ENCODE measurements at regions not wholly inside any gene's neighbourhood (a gene's known extent, or its start where the extent isn't known, plus 50 kb on each side); places are given as distances from the start of the nearest gene placed in this dataset.
"Not testable (repeated sequence)": the region's sequence is repeated elsewhere in the genome, so short reads cannot be mapped to it uniquely, and the experiment has no call there.

DNA sequence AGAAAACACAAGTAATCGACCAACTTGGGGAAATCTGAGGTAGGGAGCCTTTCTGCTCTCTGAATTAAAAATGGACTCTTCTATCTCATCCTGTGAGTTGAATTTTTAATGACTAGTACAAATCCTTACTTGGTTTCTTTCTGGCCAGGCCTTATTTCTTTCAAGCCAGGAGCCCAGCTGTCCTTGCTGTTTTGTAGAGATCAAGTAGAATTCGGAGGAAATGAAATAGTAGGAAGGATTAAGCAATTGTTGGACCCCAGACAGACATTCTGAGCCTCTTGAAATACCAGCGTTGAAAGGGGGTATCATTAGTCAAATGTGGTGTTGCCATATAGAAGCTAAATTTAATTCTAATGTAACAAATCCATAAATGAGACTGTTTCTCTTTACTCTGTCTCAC, 53.7 kb upstream of the SMIM15 start:
- no peak for DNase-seq (ENCODE audit: low spot score)

DNA sequence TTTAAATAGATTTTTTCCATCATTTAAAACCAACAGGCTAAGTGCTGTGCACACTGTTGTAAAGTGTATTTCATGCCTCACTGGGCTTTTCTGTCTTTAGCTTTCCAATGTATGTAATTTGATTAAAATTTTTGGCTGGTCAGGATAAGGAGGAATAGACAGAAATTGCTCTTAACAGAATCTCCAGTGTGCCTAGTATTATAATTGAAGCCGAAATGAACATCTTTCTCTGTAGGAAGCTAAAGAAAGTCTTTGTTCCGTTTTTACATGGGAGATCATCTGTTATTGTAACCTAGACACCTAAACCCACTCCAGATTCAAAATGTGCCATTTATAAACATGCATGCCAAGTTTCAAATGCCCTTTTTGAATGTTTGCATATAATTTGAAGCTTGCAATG, 54.5 kb upstream of the SMIM15 start:
- DNase-seq (ENCODE audit: low spot score): no peak

DNA sequence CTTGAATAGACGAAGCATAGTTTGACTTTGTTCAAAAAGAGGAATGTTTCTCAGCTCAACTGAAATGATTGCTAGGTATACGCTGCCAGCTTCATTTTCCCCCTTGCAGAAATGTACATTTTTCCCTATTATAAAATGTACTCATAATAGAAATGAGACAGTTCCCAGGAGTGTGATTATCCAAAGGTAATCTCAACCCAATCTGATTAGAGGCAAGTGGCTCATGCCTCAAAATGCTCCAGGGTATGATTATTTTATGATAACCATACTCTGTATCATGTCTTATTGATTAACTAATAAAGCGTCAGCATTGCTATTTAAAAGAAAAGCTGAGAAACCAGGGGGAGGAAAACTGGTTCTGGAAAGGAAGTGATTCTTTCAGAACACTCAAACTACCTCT, 54.9 kb upstream of the SMIM15 start:
- DNase-seq (ENCODE audit: low spot score): no peak

DNA sequence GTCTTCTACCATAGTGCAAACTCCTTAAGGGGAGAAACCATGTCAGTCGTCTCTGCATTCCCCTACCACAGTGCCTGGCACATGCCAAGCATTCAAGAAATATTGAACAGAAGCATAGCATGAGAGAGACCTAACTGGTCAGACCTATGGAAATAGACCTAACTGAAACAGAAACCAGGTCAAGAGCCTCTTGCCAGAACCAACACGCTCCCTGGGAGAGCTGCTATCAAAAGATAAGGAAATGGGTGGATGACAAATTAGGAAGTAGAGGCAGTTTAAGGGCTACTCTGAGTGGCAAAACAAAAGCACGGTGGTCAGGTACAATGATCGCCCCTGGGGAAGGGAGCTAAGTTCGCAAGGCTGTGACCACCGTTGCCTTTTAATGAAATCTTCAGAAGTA, 66.0 kb upstream of the SMIM15 start:
- DNase-seq (ENCODE audit: low spot score): no peak

DNA sequence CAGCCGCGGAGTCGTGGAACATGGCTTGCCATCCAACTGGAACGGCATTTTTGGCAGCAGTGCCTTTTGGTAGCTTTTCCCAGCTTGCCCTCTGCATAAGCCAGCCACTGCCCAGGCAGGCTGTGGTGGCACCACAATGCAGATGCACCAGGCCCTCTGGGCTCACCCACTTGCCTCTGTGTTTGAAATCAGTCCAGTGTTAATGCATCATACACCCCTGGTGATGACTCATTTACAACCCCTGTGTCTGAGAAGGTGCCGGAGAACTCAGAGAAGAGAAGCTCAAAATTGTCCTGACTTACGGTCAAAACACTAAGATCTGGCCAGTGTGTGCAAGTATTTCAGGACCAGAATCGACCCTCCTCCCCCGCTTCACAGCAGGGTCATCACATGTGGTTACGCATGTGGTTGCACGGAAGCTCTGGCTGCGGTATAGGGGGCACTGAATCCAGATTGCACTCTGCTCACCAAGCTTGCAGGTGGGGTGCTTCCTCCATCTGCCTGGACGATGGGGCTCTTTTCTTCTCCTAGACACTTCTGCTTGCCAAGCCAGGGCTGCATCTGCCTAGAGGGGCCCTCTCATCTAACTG, 66.5 kb upstream of the SMIM15 start:
- no peak for DNase-seq (ENCODE audit: low spot score)

DNA sequence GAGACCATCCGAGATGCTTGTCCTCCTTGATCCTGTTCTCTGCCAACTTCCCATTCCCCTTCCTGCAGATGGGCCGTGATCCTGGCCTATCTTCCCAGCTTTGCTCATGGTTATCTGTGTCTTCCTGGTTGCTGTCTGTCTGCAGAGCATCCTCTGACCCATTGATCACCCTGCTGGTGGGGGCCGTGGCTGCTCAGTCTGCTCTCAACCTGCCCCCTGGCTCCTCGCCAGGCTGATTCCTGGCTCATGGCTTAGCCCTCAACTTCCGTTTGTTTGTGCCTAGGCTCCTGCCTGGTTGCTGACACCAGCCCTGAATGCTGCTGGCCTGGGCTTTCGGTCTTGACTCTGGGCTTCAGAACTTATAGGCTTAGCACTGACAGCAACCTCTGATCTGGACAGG, 67.1 kb upstream of the SMIM15 start:
- DNase-seq (ENCODE audit: low spot score): no peak

DNA sequence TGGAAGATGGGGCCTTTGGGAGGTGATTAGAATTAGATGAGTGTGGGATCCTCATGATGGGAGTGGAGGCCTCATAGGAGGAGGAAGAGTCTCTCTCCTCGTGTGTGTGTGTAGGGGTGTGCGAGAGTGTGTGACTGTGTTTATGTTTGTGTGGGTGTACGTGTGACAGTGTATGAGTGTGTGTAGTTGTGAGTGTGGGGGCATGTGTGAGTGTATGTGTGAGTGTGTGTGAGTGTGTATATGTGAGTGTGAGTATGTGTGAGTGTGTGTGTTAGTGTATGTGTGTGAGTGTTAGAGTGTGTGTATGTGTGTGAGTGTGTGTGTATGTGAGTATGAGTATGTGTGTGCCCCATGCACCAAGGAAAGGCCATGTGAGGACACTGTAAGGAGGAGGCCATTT, 68.2 kb upstream of the SMIM15 start:
- no peak for DNase-seq (ENCODE audit: low spot score)

DNA sequence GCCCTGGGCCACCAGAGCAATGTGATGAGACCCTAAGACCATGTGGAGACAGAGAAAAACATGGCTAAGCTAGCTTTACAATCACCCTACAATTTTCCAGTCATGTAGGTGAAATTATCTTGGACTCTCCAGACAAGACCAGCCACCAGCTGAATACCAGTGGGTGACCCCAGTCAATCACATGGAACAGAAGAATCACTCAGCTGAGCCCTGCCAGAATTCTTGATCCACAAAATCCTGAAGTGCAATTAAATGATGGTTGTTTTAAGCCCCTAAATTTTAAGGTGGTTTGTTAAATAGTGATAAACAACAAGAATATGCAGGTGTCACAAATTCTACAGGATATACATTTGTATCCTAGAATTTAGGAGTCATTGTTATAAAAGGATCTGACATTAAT, 69.5 kb upstream of the SMIM15 start:
- DNase-seq (ENCODE audit: low spot score): no peak

DNA sequence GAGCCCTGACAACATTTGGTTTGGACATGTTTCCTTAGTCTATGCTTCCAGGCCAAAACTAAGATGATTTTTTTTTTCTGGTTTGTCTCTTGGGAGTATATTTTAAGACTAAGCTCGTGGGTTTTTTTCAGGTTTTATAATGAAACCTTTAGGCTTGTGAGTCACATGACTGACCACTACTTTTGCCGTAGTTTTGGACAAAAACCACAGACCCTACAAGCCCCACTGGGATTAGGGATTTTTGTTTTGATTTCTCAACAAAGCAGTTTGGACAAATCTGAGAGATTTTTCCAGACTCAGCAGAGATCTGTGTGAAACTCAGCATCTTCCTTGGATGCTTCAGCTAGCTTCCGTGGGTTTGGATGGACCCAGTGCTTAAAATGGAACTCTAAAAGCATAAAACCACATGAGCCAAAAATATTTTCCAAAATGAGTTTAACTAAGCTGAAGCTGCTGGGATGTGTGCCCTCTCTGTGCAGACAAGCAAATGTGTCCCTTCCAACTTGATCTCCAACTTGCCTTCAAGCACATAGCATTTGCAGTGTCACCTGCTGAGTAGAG, 70.3 kb upstream of the SMIM15 start:
- DNase-seq (ENCODE audit: low spot score): no peak

DNA sequence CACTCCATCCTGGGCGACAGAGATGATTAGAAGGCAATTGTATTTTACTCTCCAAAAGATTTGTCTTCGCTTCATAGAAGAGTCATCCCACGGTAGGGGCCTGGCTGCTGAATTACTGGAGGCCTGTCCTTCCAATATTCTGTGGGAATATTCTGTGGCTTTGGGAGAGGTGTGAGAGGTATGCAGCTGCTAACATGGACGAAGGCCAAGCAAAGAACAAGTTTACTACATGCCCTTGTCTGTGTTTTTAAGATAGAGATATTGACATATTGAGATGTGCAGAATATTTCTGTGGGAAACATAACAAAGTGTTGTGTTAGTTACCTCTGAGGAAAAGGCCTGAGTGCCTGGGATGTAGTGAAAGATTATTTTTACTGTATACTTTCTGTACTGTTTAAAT, 71.8 kb upstream of the SMIM15 start:
- no peak for DNase-seq (ENCODE audit: low spot score)

DNA sequence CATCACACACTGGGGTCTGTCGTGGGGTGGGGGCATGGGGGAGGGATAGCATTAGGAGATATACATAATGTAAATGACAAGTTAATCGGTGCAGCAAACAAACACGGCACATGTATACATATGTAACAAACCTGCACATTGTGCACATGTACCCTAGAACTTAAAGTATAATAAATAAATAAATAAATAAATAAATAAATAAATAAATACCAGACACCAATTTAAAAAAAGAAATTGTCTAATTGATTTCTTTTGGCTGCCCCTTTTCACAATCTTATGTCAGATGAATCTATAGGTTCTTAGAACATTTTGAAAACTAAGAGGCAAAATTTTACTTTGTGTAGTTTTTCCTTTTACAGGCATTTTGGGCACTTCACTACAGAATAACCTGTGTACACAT, 74.4 kb upstream of the SMIM15 start:
- not testable (repeated sequence) for DNase-seq (ENCODE audit: low spot score)

DNA sequence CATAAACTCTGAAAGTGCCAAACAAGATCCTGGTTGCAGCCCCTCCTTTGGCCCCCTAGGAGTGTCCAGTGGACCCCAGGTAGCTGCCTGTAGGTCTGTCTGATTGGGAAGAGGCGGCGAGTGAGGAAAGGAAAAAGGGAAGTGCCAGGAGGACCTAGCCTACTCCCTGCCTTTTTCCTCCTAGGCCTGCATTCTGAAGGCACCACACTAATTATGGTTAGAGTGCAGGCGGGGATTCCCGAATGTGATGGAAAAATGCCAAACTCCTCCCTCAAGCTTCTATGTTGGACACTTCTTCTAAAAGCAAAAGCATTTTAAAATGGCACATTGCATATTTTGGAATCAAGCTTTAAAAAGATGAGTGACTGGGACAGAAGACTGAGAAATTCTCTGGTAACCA, 83.2 kb upstream of the SMIM15 start:
- DNase-seq (ENCODE audit: low spot score): no peak

DNA sequence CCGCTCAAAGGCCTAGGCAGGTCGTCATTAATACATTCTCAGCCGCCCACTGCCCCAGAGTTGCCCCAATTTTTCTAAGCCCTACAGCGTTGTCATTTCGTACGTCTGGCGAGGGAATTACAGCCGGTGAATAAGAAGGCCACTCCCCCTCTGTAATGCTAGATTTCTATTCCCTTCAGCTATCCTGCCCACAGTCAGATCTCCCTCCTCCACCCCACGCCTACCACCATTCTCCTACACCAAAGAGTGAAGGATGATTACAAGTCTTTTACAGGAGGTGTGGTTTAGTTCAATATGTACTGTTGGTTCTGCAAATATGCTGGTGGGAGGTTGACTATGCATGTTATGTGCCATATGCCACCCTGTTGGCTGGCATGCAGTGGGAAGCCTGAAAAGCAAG, 83.7 kb upstream of the SMIM15 start:
- no peak for DNase-seq (ENCODE audit: low spot score)

DNA sequence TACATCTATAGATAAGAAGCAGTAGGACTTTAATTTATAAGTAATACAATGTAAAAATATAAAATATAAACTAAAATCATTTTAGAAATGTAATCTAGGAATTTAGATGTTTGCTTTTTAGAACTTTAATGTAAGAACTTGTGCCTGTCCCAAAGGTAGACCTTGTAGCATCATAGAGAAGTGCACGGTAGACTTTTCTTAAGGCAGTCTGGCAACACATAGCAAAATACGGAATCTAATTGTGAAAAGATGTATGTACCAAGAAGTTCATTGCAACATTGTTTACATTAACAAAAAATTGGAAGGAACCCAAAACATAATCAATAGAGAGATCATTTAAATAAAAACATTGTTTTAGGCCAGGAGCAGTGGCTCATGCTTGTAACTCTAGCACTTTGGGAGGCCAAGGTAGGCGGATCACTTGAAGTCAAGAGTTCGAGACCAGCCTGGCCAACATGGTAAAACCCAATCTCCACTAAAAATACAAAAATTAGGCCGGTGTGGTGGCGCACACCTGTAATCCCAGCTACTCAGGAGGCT, 84.6 kb upstream of the SMIM15 start:
- DNase-seq (ENCODE audit: low spot score): no peak

DNA sequence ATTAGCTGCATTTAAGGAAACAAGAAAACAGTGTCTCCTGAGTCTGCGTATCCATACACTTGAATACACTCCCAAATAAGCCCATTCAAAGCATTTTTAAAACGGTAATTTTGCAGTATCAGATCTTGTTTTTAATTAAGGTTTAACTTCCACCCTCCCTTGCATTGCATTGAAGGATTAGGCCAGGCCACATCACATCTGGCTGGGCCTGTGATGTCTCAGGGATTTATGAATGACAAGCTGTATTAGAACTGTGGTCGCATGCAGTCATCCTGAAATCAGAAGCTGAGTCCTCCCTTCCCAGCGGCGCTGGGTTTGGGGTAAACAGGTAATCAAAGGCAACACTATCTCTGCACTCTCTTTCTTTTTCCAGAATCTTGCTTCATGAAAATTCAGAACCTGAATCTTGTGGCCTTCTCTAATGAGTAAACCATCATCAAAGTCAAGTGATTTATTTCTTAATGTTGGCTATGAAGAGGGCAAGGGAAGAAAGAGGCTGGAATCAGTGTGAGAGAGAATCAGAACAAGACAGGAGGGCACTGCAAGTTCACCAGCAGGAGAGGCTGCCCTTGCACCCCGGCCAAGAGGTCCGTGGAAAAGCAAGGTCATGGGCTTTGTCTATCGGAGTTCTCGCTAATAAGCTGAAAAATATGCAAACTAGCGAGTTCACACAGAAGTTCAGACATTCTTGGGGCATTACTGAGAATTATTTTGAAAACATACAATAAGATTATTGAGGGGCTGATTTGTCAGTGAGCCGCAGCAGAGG, 80.0 kb upstream of the ZSWIM6 start:
- DNase-seq (ENCODE audit: low spot score): no peak

DNA sequence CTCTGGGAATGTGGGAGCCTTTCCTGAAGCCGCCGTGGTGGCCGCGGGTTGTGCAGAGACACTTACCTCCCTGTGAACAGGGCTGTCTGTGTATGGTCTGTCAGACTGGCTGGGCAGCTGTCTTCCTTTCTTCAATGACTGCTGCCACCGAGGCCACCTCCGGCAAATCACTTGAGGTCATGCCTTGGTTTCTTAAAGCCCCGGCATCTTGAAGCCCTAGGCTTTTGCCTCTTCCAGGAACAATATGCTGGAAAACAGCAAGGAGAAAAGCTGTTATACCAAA, 79.5 kb upstream of the ZSWIM6 start:
- no peak for DNase-seq (ENCODE audit: low spot score)

DNA sequence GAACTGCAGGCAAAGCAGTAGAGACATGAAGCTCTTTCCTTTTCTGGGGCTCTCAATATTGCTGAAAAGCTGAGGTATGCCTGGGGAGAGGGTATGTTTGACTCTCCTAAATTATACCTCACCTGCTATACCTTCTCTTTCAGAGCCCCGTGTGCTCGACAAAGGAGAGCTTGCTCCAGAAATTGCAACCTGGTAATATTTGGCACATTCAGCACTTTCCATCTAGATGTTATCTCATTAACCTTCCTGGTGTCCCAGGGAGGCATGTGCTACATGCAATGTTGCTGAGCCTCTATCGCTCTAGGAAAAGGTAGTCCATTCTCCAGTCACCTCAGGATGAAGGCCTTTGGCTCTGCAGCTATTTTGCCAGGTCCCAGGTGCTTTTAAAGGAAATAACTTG, 78.5 kb upstream of the ZSWIM6 start:
- DNase-seq (ENCODE audit: low spot score): no peak

DNA sequence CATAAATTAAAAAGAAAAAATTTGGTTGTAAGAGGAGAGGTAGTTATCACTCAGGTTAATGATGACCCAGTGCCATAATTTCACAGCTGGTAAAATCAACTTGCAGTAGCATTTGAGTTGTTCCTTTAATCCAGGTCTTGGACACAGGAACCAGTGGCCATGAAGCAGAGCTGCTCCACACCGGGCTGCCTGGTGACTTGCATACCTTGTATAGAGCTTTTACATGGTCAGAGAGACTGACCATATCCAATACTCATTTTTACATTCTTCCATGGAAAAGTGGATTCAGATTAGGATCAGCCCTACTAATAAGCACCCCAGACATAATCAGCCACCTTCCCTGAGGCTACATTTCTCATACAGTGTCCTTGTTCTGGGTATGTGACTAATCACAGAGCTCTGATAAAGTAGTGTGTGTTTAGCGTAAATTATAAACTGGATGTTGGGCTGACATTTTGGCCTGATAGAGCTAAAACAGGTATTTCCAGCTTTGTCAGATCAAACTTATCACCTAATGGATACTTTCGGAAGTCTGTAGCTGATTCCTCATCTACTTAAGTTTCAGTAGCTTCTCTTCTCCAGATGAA, 77.0 kb upstream of the ZSWIM6 start:
- DNase-seq (ENCODE audit: low spot score): no peak

DNA sequence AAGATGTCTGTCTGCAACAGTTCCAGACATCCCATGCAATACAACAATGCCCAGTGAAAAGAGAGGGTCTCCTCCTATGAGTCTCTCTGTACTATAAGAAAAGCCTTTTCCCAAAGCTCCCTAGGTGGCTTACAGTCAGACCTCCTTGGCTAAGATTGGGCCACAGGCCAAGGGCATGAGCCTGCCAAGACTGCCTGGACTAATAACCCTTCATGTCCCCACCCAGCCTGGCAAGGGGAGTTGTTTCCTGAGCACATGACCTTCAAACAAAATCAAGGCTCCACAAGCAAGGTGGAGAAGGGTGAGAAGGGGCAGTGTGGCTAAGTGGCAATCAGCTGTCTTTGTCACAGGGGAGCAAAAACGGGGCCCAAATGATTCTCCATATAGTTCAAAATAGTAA, 75.6 kb upstream of the ZSWIM6 start:
- peak; percentile 44 for DNase-seq (ENCODE audit: low spot score)

DNA sequence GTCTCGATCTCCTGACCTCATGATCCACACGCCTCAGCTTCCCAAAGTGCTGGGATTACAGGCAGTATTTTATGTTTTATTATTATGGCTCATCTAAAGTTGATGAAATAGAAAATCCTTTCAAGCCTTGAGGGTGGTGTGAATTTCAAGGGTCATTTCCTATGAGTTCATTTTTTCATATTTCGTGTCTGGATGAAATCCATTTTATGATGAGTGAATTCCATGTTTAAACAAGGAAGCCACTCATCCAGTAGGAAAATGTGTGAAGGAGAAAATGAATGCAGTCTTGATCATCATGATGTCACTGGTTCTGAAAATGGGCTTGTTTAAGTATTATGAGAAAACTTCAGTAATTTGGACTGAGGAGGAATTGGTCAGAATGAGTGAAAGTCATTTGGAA, 74.6 kb upstream of the ZSWIM6 start:
- no peak for DNase-seq (ENCODE audit: low spot score)

DNA sequence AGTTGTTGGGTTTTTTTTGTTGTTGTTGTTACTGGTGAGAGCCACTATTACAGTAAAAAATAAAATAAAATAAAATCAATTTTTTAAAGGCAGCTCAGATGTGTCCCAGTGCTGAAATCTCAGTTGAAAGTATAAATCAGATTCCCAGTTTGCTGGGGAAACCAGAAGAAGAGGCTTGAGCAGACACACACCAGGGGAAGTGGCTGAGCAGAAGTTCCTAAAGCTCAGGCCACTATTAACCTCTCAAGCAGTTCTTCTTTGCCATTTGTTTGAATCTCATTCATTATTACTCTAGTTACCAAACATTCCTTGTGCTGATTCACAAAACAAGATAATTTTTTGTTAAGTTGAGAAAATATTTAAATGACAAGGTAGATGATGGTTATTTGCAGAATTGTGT, 70.9 kb upstream of the ZSWIM6 start:
- DNase-seq (ENCODE audit: low spot score): no peak

DNA sequence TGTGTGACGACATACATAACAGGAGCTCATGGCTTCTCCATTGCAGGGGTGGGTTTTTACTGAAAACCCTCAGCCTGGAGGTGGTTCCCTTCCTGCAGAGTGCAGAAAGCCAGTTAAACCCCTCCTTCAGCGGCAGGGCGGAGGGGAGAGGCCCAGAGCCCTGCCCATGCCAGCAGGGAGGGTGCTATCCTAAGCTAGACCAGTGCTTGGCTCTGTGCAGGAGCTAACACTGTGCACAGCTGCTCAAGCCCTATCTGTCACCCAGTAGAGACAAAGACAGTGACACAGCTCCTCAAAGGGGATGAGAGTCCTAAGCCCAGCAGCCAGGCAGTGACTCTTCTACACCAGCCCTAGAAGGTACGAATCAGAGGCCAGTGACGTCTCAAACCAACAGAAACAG, 70.0 kb upstream of the ZSWIM6 start:
- no peak for DNase-seq (ENCODE audit: low spot score)

DNA sequence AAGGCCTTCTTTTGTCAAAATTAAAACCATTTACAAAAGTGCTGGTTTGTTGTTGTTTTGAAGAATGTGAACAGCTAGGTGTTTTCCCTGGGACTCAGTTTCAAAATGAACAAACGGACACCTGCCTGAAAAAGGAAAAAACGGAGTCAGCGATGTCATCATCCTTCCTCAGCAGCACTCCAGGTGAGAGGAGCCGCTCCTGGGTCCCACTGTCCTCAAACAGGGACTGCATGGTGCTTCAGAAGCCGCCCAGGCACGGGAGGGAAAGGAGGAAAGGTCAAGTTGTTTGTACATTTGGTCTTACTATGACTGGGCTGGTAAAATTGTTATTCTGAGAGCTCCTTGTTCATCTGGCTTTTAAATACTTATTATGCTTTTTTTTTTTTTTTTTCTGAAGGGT, 69.0 kb upstream of the ZSWIM6 start:
- DNase-seq (ENCODE audit: low spot score): no peak

Data from ureter (tissue), 1 donor.